B cell (primary cell): ENCODE measurements at regions not wholly inside any gene's neighbourhood (a gene's known extent, or its start where the extent isn't known, plus 50 kb on each side); places are given as distances from the start of the nearest gene placed in this dataset.

ENCODE experiments used
- ATAC-seq: fragments of 200-7000 bp; cut with Tn5 transposase; one replicate; pipeline ENCODE4 v1.10.0; 2021; ENCODE audit warnings: low read depth, mild to moderate bottlenecking, moderate number of reproducible peaks, moderate library complexity
- CTCF ChIA-PET: fragments of 350-600 bp; sonication (Branson Sonifier 250); formaldehyde crosslinking; loops from one replicate; lab custom pipeline; 2021; ENCODE audit warnings: antibody characterized with exemption, inconsistent platforms; lab: Charles Lee
- POLR2A ChIA-PET: fragments of 350-600 bp; sonication (Branson Sonifier 250); formaldehyde crosslinking; loops from one replicate; lab custom pipeline; 2021; ENCODE audit warnings: antibody characterized with exemption; lab: Charles Lee
- DNase-seq: peaks from one replicate; pipeline ENCODE4 v3.0.0; 2013
- H2AFZ ChIP-seq: 2 replicates; pipeline ENCODE4 v1.6.1; 2012; ENCODE audit warnings: mild to moderate bottlenecking, low read depth, low read length; ENCODE audit not compliant: insufficient read depth, poor library complexity, severe bottlenecking
- H3K27ac ChIP-seq, 2 donors: 1 replicate in 1 of 2; 2 replicates in 1 of 2; pipeline ENCODE4 v1.5.1; 2012 to 2013; ENCODE audit warnings: low read length in 2 of 2, mild to moderate bottlenecking in 2 of 2, moderate library complexity in 1 of 2
- H3K27me3 ChIP-seq, 4 experiments: fragments of 200-600 bp in 1 of 4; sonication (generic) in 1 of 4; replicated peaks in 1 of 4; 1 replicate in 2 of 4; 2 replicates in 2 of 4; pipeline versions ENCODE4 v1.6.1 to v1.7.0; 2013 to 2016; ENCODE audit warnings: low read length in 3 of 4, mild to moderate bottlenecking in 2 of 4, mixed read lengths in 1 of 4, moderate library complexity in 1 of 4; ENCODE audit not compliant: insufficient read depth in 4 of 4, control insufficient read depth in 3 of 4; ENCODE audit errors: control extremely low read depth in 1 of 4
- H3K36me3 ChIP-seq, 2 experiments: replicated peaks in 1 of 2; 1 replicate in 1 of 2; 2 replicates in 1 of 2; pipeline versions ENCODE4 v1.6.1 to v1.7.1; 2013; ENCODE audit warnings: low read length in 1 of 2; ENCODE audit not compliant: insufficient read depth in 2 of 2, control insufficient read depth in 1 of 2; ENCODE audit errors: control extremely low read depth in 1 of 2, extremely low read depth in 1 of 2
- H3K4me1 ChIP-seq, 2 donors: fragments of 200-600 bp in 1 of 2; sonication (generic) in 1 of 2; 1 replicate in 1 of 2; 2 replicates in 1 of 2; pipeline versions ENCODE4 v1.5.1 to v1.6.1; 2013 to 2017; ENCODE audit warnings: low read length in 2 of 2; ENCODE audit not compliant: control insufficient read depth in 2 of 2, insufficient read depth in 2 of 2
- H3K4me2 ChIP-seq: replicated peaks from 2 replicates; pipeline ENCODE3; 2012; ENCODE audit warnings: mild to moderate bottlenecking, low read depth, low read length; ENCODE audit not compliant: poor library complexity, severe bottlenecking
- H3K4me3 ChIP-seq, 5 experiments: fragments of 200-600 bp in 1 of 5; sonication (generic) in 1 of 5; 1 replicate in 3 of 5; 2 replicates in 2 of 5; pipeline versions ENCODE4 v1.5.1 to v1.7.0; 2011 to 2016; ENCODE audit warnings: low read length in 4 of 5, mild to moderate bottlenecking in 4 of 5, low read depth in 2 of 5, control low read depth in 1 of 5, moderate library complexity in 1 of 5; ENCODE audit not compliant: insufficient read depth in 1 of 5; ENCODE audit errors: control extremely low read depth in 1 of 5, extremely low read depth in 1 of 5
- H3K79me2 ChIP-seq: fragments of 200-600 bp; sonication (generic); one replicate; pipeline ENCODE4 v1.6.0; 2016; ENCODE audit warnings: low read length; ENCODE audit not compliant: control insufficient read depth, insufficient read depth
- H3K9ac ChIP-seq: fragments of 200-600 bp; sonication (generic); 2 replicates; pipeline ENCODE4 v1.6.1; 2017; ENCODE audit warnings: mild to moderate bottlenecking, low read length, moderate library complexity
- H3K9me3 ChIP-seq, 3 donors: one replicate each; pipeline versions ENCODE4 v1.6.1 to v1.7.1; 2013; ENCODE audit warnings: low read length in 2 of 3; ENCODE audit not compliant: control insufficient read depth in 2 of 3, insufficient read depth in 1 of 3; ENCODE audit errors: control extremely low read depth in 1 of 3
- H4K20me1 ChIP-seq: 2 replicates; pipeline ENCODE4 v1.6.0; 2012; ENCODE audit warnings: mild to moderate bottlenecking, low read length; ENCODE audit not compliant: insufficient read depth, control insufficient read depth, poor library complexity, severe bottlenecking
- H3K27ac Mint-ChIP-seq: one replicate; pipeline ENCODE4 v1.8.0; 2021; ENCODE audit warnings: mixed read lengths
- H3K27me3 Mint-ChIP-seq: one replicate; pipeline ENCODE4 v1.8.0; 2021; ENCODE audit warnings: mixed read lengths
- H3K4me1 Mint-ChIP-seq: one replicate; pipeline ENCODE4 v1.8.0; 2021; ENCODE audit warnings: mixed read lengths
- H3K4me3 Mint-ChIP-seq: one replicate; pipeline ENCODE4 v1.8.0; 2021; ENCODE audit warnings: mixed read lengths
- H3K9me3 Mint-ChIP-seq: one replicate; pipeline ENCODE4 v1.8.0; 2022; ENCODE audit warnings: mixed read lengths; ENCODE audit not compliant: insufficient read depth
- EZH2 ChIP-seq: IDR thresholded peaks from 2 replicates; pipeline ENCODE4 v1.6.1; 2012; ENCODE audit warnings: borderline replicate concordance, low read depth, mild to moderate bottlenecking, moderate library complexity, low read length; ENCODE audit not compliant: insufficient read depth, poor library complexity, severe bottlenecking
- WGBS: methylation state at CpG from one replicate; pipeline ENCODE4 v1.1.5; 2013; ENCODE audit warnings: missing lambda C conversion rate; ENCODE audit not compliant: insufficient coverage; 5-methylcytosine and 5-hydroxymethylcytosine counted together
- intact Hi-C: fragments of 100-400 bp; cut with micrococcal nuclease; formaldehyde crosslinking; loops from one replicate; pipeline ENCODE4 v1.10.0; 2022
- TF ChIP-seq, protein P1 (sequence below): fragments of 200-600 bp; IDR thresholded peaks from one replicate; pipeline ENCODE4 v1.8.0; 2022; ENCODE audit warnings: antibody characterized with exemption, mild to moderate bottlenecking

DNA sequence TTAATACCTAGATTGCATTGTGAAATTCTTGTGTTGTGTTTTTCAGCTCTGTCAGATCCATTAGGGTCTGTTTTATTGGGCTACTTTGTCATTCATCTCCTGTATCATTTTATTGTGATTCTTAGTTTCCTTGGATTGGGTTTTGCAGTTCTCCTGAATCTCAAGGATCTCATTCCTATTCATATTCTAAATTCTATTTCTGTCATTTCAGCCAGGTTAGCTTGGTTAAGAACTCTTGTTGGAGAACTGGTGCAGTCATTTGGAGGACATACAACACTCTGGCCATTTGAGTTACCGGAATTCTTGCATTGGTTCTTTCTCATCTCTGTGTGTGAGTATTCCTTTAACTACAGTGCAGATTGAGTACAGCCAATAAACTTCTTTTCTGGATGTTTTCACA lies 159.6 kb downstream of the FAM78B start:
- Mint-ChIP-seq H3K27me3 (peaks cover 21% of the 10 kb centered on the region), H3K4me3 (no peak overlapping the region), H3K27ac (no peak overlapping the region), H3K4me1 (no peaks in the 10 kb centered on the region), H3K9me3 (peaks cover 11% of the 10 kb centered on the region)
- Histone ChIP-seq H3K4me2 (no peak overlapping the region), H3K4me3 (no peak overlapping the region), H3K79me2 (no peaks in the 10 kb centered on the region), H3K36me3 (no peaks in the 10 kb centered on the region), H4K20me1 (no peaks in the 10 kb centered on the region), H3K27me3 (peaks cover 0 to 2% (median 0%) of the 10 kb centered on the region in 4 experiments), H2AFZ (no peak overlapping the region), H3K9ac (no peak overlapping the region), H3K4me1 (no peaks in the 10 kb centered on the region), H3K27ac (no peak overlapping the region), H3K9me3 (peaks cover 0 to 24% (median 0%) of the 10 kb centered on the region in 3 donors)
- DNase-seq (no peak), ATAC-seq (no peak)
- intact Hi-C loops = no loop called here
- TF ChIP-seq, protein P1, sequence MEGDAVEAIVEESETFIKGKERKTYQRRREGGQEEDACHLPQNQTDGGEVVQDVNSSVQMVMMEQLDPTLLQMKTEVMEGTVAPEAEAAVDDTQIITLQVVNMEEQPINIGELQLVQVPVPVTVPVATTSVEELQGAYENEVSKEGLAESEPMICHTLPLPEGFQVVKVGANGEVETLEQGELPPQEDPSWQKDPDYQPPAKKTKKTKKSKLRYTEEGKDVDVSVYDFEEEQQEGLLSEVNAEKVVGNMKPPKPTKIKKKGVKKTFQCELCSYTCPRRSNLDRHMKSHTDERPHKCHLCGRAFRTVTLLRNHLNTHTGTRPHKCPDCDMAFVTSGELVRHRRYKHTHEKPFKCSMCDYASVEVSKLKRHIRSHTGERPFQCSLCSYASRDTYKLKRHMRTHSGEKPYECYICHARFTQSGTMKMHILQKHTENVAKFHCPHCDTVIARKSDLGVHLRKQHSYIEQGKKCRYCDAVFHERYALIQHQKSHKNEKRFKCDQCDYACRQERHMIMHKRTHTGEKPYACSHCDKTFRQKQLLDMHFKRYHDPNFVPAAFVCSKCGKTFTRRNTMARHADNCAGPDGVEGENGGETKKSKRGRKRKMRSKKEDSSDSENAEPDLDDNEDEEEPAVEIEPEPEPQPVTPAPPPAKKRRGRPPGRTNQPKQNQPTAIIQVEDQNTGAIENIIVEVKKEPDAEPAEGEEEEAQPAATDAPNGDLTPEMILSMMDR = no peak
- no peak for TF ChIP-seq EZH2
- ChIA-PET POLR2A (no interaction called here), CTCF (no interaction called here)
- no CpG with 5 or more reads among the region's 1 CpG for WGBS

DNA sequence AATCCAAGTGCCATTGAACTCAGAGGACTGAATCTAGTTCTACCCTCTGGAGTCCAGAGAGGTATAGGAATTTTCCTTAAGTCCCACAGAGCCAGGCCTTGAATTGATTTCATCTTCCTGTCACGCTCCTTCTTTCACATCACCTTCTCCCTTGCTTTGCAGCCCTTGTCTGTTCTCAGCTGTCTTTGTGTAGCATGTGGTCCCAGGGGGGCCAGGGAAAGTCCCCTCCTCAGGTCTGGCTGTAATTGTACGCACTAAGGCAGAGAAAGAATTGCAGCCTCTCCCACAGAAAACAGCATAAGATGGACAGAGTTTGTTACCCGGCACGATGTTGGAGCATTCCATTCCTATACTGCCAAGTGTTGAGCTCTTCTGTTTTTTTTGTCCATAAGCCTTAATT lies 153.6 kb downstream of the FAM78B start:
- Histone ChIP-seq H4K20me1 (no peaks in the 10 kb centered on the region), H3K79me2 (no peaks in the 10 kb centered on the region), H3K27ac (no peak overlapping the region), H3K9ac (no peak overlapping the region), H3K9me3 (peaks cover 0 to 12% (median 0%) of the 10 kb centered on the region in 3 donors), H3K4me2 (no peak overlapping the region), H3K36me3 (no peaks in the 10 kb centered on the region), H3K4me1 (no peaks in the 10 kb centered on the region), H3K27me3 (peaks cover 0 to 5% (median 0%) of the 10 kb centered on the region in 4 experiments), H2AFZ (no peak overlapping the region), H3K4me3 (no peak overlapping the region)
- Mint-ChIP-seq H3K27me3 (peaks cover 29% of the 10 kb centered on the region), H3K27ac (no peak overlapping the region), H3K4me1 (no peaks in the 10 kb centered on the region), H3K4me3 (no peak overlapping the region), H3K9me3 (no peaks in the 10 kb centered on the region)
- intact Hi-C loops = no loop called here
- TF ChIP-seq, protein P1 = no peak
- no peak for TF ChIP-seq EZH2
- ATAC-seq (no peak), DNase-seq (no peak)
- no CpG with 5 or more reads among the region's 4 CpGs for WGBS
- POLR2A ChIA-PET = no interaction called here
- CTCF ChIA-PET = no interaction called here
